ENCODE measurements at regions not wholly inside any gene's neighbourhood (a gene's known extent, or its start where the extent isn't known, plus 50 kb on each side); places are given as distances from the start of the nearest gene placed in this dataset.
"Not testable (repeated sequence)": the region's sequence is repeated elsewhere in the genome, so short reads cannot be mapped to it uniquely, and the experiment has no call there.

DNA sequence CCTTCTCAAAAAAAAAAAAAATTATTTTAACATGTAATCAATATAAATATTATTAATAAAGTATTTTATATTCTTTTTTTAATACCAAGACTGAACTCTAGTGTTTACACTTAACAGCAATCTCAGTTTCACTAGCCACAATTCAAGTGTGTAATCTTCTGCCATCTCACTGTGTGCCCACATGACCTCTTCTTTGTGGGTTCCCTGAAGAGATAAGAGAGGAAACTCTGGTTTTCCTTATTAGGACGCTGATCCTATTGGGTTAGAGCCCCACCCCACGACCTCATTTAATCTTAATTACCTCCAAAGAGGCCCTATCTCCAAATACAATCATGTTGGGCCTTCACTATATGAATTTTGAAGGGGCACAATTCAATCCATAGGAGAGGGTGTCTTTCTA, 177.6 kb downstream of the STK31 start:
- DNase-seq (ENCODE audit: low spot score), result no peak

GRCh38 chr7:23888958-23889357, 178.9 kb downstream of the STK31 start:
- no peak for DNase-seq (ENCODE audit: low spot score)

GRCh38 chr7:23889566-23889965, 179.5 kb downstream of the STK31 start:
- no peak for DNase-seq (ENCODE audit: low spot score)

DNA sequence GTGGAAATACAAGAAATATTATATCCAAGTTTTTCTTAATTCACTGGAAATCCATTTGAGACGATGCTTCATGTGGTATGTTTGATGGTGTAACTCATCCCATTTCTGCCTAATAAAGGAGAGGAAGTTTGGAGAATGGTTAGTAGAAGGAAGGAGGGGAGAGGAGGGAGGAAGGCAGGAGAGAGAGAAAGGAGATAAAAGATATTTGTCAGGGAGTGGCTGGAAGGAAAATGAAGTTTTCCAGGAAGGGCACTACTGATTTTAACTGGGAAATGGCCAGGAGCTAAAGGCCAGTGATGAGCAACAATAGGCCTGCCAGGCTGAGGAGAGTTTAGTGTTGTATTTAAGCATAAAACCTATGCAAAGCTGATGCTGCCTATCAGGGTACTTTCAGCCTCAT, 182.0 kb downstream of the STK31 start:
- DNase-seq (ENCODE audit: low spot score), result no peak

DNA sequence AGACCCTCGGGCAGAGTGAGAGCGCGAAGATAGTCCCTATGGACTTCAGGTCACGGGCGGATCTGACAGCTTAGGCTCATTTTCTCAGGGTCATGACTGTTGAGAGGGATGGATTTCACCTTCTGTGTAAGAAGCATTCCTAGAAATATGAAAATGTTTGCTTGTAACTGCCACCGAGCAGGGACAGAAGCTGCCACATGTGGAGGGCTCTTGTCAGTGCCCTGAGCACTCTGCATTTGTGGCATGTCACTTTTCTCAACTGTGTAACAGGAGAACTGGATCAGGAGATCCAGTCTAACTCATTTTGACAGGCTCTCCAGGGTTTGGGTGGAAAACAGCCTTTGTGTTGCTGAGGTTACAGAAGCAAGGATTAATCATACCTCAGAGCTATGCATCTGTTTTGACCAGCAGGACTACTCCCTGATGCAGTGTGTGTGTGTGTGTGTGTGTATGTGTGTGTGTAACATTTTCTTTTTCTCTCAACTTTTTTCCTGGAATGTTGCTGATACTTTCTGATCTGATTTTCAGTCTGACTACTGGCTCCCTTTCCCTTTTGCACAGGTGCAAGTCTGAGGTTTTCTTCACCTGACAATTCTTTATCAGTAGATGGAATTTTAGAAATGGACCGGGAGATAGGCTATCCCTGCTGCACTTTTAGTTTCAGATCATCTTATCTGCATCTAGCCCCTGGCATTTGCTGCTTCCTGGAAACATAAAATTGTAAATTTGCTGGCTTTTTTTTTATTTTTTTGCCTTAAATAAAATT, 183.3 kb downstream of the STK31 start:
- peak; percentile 60 for DNase-seq (ENCODE audit: low spot score)

- DNase-seq (ENCODE audit: low spot score), result peak; percentile 90
Observed at GRCh38 chr7:23893942-23894891, 184.2 kb downstream of the STK31 start.

GRCh38 chr7:23894892-23895569, 185.0 kb downstream of the STK31 start:
- no peak for DNase-seq (ENCODE audit: low spot score)

DNA sequence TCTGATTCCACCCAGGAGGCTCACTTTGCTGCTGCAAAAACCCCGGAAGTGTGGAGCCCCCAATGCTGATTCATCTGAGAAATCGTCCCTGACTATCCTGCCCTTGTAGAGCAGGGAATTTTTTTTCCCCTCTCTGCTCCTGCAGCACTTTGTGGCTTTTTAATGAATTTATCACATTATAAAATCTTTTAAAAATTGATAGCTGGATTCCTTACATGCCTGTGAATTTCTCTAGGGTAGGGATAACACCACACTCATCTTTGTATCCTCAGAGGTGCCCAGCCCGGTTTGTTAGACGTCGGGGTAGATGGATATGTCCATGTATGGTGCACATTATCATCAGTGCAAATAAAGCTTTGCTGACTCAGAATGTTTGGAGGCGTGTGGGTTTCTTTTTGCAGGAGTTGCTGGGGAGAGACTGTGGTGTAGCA, 185.7 kb downstream of the STK31 start:
- peak; percentile 54 for DNase-seq (ENCODE audit: low spot score)

DNA sequence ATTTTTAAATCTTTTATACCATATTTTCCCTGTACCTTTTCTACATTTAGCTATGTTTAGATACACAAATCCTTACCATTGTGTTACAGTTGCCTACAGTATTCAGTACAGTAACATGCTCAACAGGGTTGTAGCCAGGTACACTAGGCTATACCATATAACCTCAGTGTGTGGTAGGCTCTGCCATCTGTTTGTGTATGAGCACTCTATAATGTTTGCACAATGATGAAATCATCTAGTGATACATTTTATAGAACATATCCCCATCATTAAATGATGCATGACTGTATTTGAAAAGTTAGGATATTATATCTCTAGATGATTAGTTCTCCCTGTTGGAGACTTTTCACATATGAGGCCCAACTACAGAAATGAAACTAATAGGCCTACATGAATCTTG, 188.6 kb downstream of the STK31 start:
- no peak for DNase-seq (ENCODE audit: low spot score)

DNA sequence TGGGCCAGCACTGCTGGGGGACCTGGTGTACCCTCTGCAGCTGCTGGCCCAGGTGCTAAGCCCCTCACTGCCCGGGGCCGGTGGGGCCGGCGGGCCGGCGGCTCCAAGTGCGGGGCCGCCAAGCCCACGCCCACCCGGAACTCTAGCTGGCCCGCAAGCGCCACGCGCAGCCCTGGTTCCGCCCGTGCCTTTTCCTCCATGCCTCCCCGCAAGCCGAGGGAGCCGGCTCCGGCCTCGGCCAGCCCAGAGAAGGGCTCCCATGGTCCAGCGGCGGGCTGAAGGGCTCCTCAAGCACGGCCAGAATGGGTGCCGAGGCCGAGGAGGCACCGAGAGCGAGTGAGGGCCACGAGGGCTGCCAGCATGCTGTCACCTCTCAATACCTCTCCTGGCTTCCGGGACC, 194.9 kb downstream of the STK31 start:
- DNase-seq (ENCODE audit: low spot score), result not testable (repeated sequence)

DNA sequence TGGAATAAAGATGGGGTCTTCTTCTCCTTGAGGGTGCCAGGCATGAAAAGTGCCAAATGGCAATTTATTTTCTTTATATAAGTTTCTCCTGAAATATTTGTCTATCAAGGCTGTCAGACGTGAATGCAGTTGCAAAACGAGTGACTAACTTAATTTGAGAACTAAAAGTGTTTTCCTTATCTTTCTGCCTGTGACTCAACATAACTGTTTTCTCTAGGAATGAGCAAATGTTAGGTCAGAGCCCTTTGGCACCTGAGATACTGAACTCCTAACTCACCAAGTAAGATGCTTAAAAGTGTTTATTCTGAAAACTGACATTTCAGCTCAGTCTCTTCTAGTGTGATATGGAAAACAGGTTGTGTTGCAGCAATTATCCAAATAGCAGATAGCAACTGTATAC, 197.0 kb downstream of the STK31 start:
- no peak for DNase-seq (ENCODE audit: low spot score)

DNA sequence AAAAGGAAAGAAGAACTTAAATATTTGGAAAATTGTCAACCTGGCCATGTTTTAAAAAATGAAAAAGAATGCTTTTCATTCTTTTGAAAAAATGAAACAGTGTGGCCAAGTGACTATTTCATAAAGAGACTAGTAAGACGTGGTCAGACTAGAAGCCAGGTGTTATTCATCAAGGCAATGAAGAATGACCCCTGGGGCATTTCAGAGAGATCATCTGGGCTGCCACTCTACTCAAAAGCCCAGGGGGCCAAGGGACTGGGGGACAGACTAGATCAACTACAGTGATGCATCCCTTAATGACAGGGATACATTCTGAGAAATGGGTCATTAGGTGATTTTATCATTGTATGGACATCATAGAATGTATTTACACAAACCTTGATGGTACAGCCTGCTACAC, 199.4 kb downstream of the STK31 start:
- DNase-seq (ENCODE audit: low spot score), result no peak

- DNase-seq (ENCODE audit: low spot score), result no peak
Observed at GRCh38 chr7:23912065-23912464, 202.0 kb downstream of the STK31 start.

DNA sequence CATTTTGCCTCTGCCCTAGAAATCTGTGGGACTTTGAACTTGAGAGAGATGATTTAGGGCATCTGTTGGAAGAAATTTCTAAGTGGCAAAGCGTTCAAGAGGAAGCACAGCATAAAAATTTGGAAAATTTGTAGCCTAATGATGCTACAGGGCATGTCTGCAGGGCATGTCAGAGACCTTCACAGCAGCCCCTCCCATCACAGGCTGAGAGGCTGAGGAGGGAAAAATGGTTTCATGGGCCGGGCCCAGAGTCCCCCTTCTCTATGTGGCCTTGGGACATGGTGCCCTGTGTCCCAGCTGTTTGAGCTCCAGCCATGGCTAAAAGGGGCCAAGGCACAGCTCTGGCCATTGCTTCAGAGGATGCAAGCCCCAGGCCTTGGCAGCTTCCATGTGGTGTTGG, 203.0 kb downstream of the STK31 start:
- DNase-seq (ENCODE audit: low spot score), result no peak

- DNase-seq (ENCODE audit: low spot score), result no peak
Observed at GRCh38 chr7:23915236-23915635, 205.2 kb downstream of the STK31 start.

DNA sequence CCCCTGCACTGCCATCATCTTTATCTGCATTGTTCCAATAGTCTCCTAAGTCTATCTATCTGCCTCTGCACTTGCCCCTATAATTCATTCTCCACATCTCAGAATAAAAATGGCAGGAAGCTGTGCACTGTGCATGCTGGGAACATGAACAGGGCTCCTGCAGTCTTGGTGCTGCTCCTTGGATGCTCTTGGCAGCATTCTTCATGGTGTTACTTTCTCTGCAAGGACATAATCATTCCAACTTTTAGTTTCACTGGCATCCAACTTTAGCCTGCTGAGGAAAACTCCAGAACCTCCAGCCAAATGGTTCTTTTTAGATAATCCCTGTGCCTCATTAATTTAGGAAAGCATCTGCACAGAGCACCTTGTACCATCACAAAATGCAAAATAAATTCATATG, 208.3 kb downstream of the STK31 start:
- no peak for DNase-seq (ENCODE audit: low spot score)

- DNase-seq (ENCODE audit: low spot score), result peak; percentile 74
Observed at GRCh38 chr7:23918856-23919255, 208.8 kb downstream of the STK31 start.

- no peak for DNase-seq (ENCODE audit: low spot score)
Observed at GRCh38 chr7:23925088-23925487, 215.1 kb downstream of the STK31 start.

GRCh38 chr7:23927709-23928417, 217.8 kb downstream of the STK31 start:
- DNase-seq (ENCODE audit: low spot score), result no peak

- DNase-seq (ENCODE audit: low spot score), result no peak
Observed at GRCh38 chr7:23928418-23928775, 218.4 kb downstream of the STK31 start.

GRCh38 chr7:23930312-23930711, 220.3 kb downstream of the STK31 start:
- DNase-seq (ENCODE audit: low spot score), result no peak

GRCh38 chr7:23931633-23932032, 221.6 kb downstream of the STK31 start:
- no peak for DNase-seq (ENCODE audit: low spot score)

Data from SW480 (cell line).